OCI-LY1 (cell line): ENCODE measurements at regions not wholly inside any gene's neighbourhood (a gene's known extent, or its start where the extent isn't known, plus 50 kb on each side); places are given as distances from the start of the nearest gene placed in this dataset.

Source experiments
- H2AFZ ChIP-seq: fragments of 200-600 bp; sonication (generic), shearing (Covaris generic); 2 replicates; pipeline ENCODE4 v1.6.0; 2014; ENCODE audit warnings: antibody characterized with exemption, mild to moderate bottlenecking, low read length
- H3F3A ChIP-seq: fragments of 200-600 bp; sonication (generic), shearing (Covaris generic); 2 replicates; pipeline ENCODE4 v1.6.0; 2014; ENCODE audit warnings: mild to moderate bottlenecking, antibody characterized with exemption, low read length, moderate library complexity; ENCODE audit not compliant: insufficient read depth
- H3K27ac ChIP-seq: fragments of 200-600 bp; sonication (generic); 2 replicates; pipeline ENCODE4 v1.5.1; 2014; ENCODE audit warnings: low read length, mixed run types, mild to moderate bottlenecking, low read depth; ENCODE audit not compliant: poor library complexity, severe bottlenecking
- H3K27me3 ChIP-seq: fragments of 200-600 bp; sonication (generic); 2 replicates; pipeline ENCODE4 v1.6.0; 2014; ENCODE audit warnings: antibody characterized with exemption, mild to moderate bottlenecking, low read length, moderate library complexity; ENCODE audit not compliant: insufficient read depth
- H3K36me3 ChIP-seq: fragments of 200-600 bp; sonication (generic); 2 replicates; pipeline ENCODE4 v1.6.1; 2014; ENCODE audit warnings: mild to moderate bottlenecking, antibody characterized with exemption, low read length, moderate library complexity, mixed read lengths; ENCODE audit not compliant: insufficient read depth
- H3K4me1 ChIP-seq: fragments of 200-600 bp; sonication (generic); 2 replicates; pipeline ENCODE4 v1.5.1; 2014; ENCODE audit warnings: mild to moderate bottlenecking, low read length, moderate library complexity; ENCODE audit not compliant: insufficient read depth, severe bottlenecking
- H3K4me2 ChIP-seq: fragments of 200-600 bp; sonication (generic), shearing (Covaris generic); 2 replicates; pipeline ENCODE4 v1.6.1; 2014; ENCODE audit warnings: low read length
- H3K4me3 ChIP-seq: fragments of 200-600 bp; sonication (generic); 2 replicates; pipeline ENCODE4 v1.5.1; 2014; ENCODE audit warnings: low read length, low read depth, mild to moderate bottlenecking, mixed read lengths; ENCODE audit not compliant: poor library complexity, severe bottlenecking
- H3K79me2 ChIP-seq: fragments of 200-600 bp; shearing (Covaris generic); 2 replicates; pipeline ENCODE4 v1.6.1; 2016; ENCODE audit warnings: mixed run types, low read length, mixed read lengths; ENCODE audit not compliant: insufficient read depth
- H3K9ac ChIP-seq: fragments of 200-600 bp; sonication (generic), shearing (Covaris generic); 2 replicates; pipeline ENCODE4 v1.6.1; 2014; ENCODE audit warnings: mild to moderate bottlenecking, low read length, mixed read lengths
- H3K9me2 ChIP-seq: fragments of 200-600 bp; sonication (generic), shearing (Covaris generic); 2 replicates; pipeline ENCODE4 v1.6.1; 2014; ENCODE audit warnings: low read depth, mild to moderate bottlenecking, low read length, mixed read lengths
- H3K9me3 ChIP-seq: fragments of 200-600 bp; shearing (Covaris generic); 2 replicates; pipeline ENCODE4 v1.6.1; 2014; ENCODE audit warnings: low read length, mixed read lengths
- H4K20me1 ChIP-seq: fragments of 200-600 bp; sonication (generic), shearing (Covaris generic); 2 replicates; pipeline ENCODE4 v1.6.0; 2016; ENCODE audit warnings: mild to moderate bottlenecking, low read length; ENCODE audit not compliant: insufficient read depth
- EZH2 ChIP-seq: fragments of 200-600 bp; sonication (generic), shearing (Covaris generic); IDR thresholded peaks from 2 replicates; pipeline ENCODE4 v1.8.0; 2017; ENCODE audit warnings: borderline replicate concordance, mixed run types, mild to moderate bottlenecking, antibody characterized with exemption, low read length, moderate library complexity, mixed read lengths
- TF ChIP-seq, protein P1 (sequence below): fragments of 200-600 bp; sonication (generic), shearing (Covaris generic); IDR thresholded peaks from 2 replicates; pipeline ENCODE4 v1.5.1; 2017; ENCODE audit warnings: mild to moderate bottlenecking, antibody characterized with exemption, low read length, moderate library complexity, mixed read lengths

DNA sequence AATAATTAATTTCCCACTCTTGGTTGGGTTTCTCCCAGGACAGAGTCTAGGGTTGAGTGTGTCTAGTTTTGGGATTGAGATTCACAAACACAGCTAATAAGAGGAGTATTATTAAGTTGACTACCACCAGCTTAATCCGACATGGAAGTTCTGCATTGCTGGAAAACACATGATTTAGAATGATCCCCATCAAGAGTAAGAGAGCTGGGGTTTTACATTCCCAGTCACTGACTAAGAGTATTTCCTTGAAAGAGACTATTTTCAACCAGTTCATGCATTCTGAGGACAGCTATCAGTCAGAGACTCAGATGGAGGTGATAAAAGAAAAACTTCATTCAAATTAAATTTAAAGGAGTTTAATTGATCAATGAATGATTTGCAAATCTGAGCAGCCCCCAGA is 334.6 kb upstream of the LRATD1 start:
- H3K79me2 ChIP-seq = no peaks in the 10 kb centered on the region
- H3K9ac ChIP-seq = no peak overlapping the region
- H4K20me1 ChIP-seq = no peaks in the 10 kb centered on the region
- no peaks in the 10 kb centered on the region for H3K9me2 ChIP-seq
- no peak for TF ChIP-seq EZH2
- TF ChIP-seq, protein P1, sequence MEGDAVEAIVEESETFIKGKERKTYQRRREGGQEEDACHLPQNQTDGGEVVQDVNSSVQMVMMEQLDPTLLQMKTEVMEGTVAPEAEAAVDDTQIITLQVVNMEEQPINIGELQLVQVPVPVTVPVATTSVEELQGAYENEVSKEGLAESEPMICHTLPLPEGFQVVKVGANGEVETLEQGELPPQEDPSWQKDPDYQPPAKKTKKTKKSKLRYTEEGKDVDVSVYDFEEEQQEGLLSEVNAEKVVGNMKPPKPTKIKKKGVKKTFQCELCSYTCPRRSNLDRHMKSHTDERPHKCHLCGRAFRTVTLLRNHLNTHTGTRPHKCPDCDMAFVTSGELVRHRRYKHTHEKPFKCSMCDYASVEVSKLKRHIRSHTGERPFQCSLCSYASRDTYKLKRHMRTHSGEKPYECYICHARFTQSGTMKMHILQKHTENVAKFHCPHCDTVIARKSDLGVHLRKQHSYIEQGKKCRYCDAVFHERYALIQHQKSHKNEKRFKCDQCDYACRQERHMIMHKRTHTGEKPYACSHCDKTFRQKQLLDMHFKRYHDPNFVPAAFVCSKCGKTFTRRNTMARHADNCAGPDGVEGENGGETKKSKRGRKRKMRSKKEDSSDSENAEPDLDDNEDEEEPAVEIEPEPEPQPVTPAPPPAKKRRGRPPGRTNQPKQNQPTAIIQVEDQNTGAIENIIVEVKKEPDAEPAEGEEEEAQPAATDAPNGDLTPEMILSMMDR = no peak
- H3K27ac ChIP-seq = no peak overlapping the region
- H3F3A ChIP-seq = no peaks in the 10 kb centered on the region
- H2AFZ ChIP-seq = no peak overlapping the region
- H3K36me3 ChIP-seq = no peaks in the 10 kb centered on the region
- no peak overlapping the region for H3K4me2 ChIP-seq
- H3K4me1 ChIP-seq = no peaks in the 10 kb centered on the region
- H3K9me3 ChIP-seq = no peaks in the 10 kb centered on the region
- no peak overlapping the region for H3K4me3 ChIP-seq
- no peaks in the 10 kb centered on the region for H3K27me3 ChIP-seq

DNA sequence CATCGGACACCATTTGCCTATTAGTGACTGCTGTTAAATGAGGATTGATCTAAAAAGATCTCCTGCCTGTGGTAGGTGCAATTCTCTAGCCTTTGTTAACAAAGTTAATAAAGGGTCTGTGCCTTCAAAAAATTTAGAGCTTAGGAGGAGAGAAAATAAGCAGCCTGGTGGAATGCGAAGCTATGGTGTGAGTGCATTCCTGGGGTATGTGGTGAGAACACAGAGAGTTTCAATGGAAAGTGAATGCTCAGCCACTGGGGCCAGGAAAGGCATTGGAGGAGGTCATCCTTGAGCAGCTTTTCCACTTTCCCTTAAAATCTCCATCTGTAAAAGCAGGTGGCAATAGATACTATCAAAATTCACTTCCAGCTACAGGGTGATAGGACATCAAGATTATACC is 331.2 kb upstream of the LRATD1 start:
- Histone ChIP-seq H3K27ac (no peak overlapping the region), H3K9ac (no peak overlapping the region), H2AFZ (no peak overlapping the region), H3F3A (no peaks in the 10 kb centered on the region), H3K4me3 (no peak overlapping the region), H4K20me1 (no peaks in the 10 kb centered on the region), H3K27me3 (no peaks in the 10 kb centered on the region), H3K4me1 (no peaks in the 10 kb centered on the region), H3K79me2 (no peaks in the 10 kb centered on the region), H3K4me2 (no peak overlapping the region), H3K9me2 (no peaks in the 10 kb centered on the region), H3K9me3 (no peaks in the 10 kb centered on the region), H3K36me3 (no peaks in the 10 kb centered on the region)
- TF ChIP-seq EZH2 = no peak

DNA sequence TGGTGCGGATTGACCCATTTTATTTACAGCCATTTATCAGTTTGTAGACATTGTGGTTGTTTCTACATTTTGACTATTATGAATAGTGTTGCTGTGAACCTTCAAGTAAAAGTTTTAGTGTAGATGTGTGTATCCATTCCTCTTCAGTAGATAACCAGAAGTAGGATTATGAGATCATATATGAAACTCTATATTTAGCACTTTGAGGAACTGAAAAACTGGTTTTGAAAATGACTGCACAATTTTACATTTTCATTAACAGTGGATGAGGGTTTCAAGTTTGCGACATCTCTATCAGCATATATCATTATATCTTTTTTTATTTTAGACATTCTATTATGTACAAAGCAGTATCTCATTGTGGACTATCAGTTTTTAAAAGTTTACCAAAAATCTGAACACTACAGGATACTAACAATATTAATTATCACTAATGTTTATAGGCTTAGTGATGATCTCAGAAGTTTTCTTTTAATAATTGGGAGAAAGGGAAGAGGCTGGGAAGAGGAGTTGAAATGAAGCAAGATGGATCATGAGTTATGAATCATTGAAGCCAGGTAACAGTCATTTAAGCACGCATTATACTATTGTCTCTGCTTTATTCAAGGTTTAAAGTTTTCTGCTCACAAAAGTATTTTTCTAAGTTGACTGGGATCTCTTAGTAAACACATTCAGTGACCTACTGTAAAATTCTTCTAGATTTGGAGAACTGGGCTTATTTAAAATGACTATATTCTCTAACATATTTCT is 329.0 kb upstream of the LRATD1 start:
- TF ChIP-seq, protein P1 = no peak
- TF ChIP-seq EZH2 = no peak
- Histone ChIP-seq H3K9ac (no peak overlapping the region), H3K4me2 (no peak overlapping the region)

DNA sequence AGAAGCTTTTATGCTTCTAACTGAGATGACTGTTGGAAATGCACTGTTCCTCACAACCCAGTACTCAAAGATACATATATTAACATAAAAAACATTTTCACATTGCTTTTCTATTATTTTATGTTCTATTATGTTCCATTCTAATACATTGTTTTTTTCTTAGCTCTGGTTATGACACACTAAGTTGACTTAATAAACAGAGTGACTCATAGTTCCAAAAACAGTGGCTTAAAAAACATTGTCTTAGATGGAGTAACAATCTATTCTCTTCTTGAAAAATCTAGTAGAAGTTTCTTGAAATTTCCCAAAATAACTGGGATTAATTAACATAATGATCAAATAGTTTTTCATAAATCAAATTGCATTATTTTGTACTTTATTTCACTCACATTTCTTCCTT is 328.2 kb upstream of the LRATD1 start:
- no peak for TF ChIP-seq EZH2
- TF ChIP-seq, protein P1 = no peak
- no peak overlapping the region for H2AFZ ChIP-seq
- H3K4me1 ChIP-seq = no peaks in the 10 kb centered on the region
- no peaks in the 10 kb centered on the region for H3K36me3 ChIP-seq
- no peaks in the 10 kb centered on the region for H3F3A ChIP-seq
- H3K4me3 ChIP-seq = no peak overlapping the region
- H3K9me2 ChIP-seq = no peaks in the 10 kb centered on the region
- no peaks in the 10 kb centered on the region for H3K79me2 ChIP-seq
- H4K20me1 ChIP-seq = no peaks in the 10 kb centered on the region
- H3K9me3 ChIP-seq = no peaks in the 10 kb centered on the region
- H3K4me2 ChIP-seq = no peak overlapping the region
- H3K27ac ChIP-seq = no peak overlapping the region
- H3K9ac ChIP-seq = no peak overlapping the region
- H3K27me3 ChIP-seq = no peaks in the 10 kb centered on the region

More for the DNA sequence above, 329.0 kb upstream of the LRATD1 start:
- Histone ChIP-seq H3K4me1 (no peaks in the 10 kb centered on the region), H3K4me3 (no peak overlapping the region), H3K9me3 (no peaks in the 10 kb centered on the region), H3K79me2 (no peaks in the 10 kb centered on the region), H3K9me2 (no peaks in the 10 kb centered on the region), H2AFZ (no peak overlapping the region), H3K27me3 (no peaks in the 10 kb centered on the region), H3K27ac (no peak overlapping the region), H4K20me1 (no peaks in the 10 kb centered on the region), H3F3A (no peaks in the 10 kb centered on the region), H3K36me3 (no peaks in the 10 kb centered on the region)
